HT-29 (cell line): ENCODE measurements at regions not wholly inside any gene's neighbourhood (a gene's known extent, or its start where the extent isn't known, plus 50 kb on each side); places are given as distances from the start of the nearest gene placed in this dataset.
"Not testable (repeated sequence)": the region's sequence is repeated elsewhere in the genome, so short reads cannot be mapped to it uniquely, and the experiment has no call there.

Source experiments
- DNase-seq: peaks from one replicate; pipeline ENCODE4 v3.0.0-alpha.2; 2015; ENCODE audit warnings: low spot score

GRCh38 chr9:87405677-87406542 is 91.8 kb upstream of the DAPK1 start:
- no peak for DNase-seq

GRCh38 chr9:87406543-87407166 is 91.0 kb upstream of the DAPK1 start:
- DNase-seq: peak; percentile 68

DNA sequence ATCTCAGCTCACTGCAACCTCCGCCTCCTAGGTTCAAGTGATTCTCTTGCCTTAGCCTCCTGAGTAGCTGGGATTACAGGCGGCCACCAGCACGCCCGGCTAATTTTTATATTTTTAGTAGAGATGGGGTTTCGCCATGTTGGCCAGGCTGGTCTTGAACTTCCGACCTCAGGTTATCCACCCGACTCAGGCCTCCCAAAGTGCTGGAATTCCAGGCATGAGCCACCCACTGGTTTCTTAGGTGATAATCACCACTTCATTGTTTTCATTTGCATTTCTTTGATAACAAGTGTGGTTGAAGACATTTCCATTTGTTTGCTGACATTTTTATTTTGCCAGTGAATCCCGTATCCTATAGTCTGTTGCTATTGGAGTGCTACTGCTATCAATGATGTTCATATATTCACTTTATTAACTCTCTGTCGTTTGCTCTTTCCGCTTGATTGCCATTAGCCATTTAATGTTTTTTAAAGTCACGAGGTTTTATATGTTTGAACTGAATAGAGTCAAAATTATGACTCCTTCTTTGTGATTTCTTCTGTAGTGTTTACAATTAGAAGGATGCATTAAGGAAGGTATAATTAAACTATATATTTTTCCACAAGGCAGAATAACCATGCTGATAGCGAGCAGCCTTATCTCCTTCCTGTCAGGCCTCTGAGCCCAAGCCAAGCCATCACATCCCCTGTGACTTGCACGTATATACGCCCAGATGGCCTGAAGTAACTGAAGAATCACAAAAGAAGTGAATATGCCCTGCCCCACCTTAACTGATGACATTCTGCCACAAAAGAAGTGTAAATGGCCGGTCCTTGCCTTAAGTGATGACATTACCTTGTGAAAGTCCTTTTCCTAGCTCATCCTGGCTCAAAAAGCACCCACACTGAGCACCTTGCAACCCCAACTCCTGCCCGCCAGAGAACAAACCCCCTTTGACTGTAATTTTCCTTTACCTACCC is 87.3 kb upstream of the DAPK1 start:
- not testable (repeated sequence) for DNase-seq

DNA sequence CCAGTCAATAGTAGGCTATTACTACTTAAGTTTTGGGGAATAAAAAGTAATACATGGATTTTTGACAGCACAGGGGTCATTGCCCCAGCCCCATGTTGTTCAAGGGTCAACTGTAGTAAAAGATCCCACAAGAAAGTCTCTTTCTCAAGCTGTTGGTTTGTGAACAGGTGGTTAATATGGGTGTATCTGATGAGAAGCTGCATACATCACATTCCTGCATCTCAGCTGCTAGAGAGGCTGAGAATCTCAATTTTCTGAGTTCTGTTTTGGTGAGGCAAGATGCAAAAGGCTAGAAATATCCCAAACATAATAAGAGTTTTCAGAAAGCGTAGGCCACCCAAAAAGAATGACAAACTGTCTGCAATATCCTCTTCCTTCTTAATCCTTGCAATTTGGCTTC is 76.8 kb upstream of the DAPK1 start:
- no peak for DNase-seq

GRCh38 chr9:87421734-87422133 is 75.9 kb upstream of the DAPK1 start:
- DNase-seq: no peak

GRCh38 chr9:87422999-87423398 is 74.7 kb upstream of the DAPK1 start:
- peak; percentile 51 for DNase-seq

- not testable (repeated sequence) for DNase-seq
These were observed 73.8 kb upstream of the DAPK1 start for GRCh38 chr9:87423885-87424284.

GRCh38 chr9:87425202-87425601 is 72.5 kb upstream of the DAPK1 start:
- DNase-seq: no peak

DNA sequence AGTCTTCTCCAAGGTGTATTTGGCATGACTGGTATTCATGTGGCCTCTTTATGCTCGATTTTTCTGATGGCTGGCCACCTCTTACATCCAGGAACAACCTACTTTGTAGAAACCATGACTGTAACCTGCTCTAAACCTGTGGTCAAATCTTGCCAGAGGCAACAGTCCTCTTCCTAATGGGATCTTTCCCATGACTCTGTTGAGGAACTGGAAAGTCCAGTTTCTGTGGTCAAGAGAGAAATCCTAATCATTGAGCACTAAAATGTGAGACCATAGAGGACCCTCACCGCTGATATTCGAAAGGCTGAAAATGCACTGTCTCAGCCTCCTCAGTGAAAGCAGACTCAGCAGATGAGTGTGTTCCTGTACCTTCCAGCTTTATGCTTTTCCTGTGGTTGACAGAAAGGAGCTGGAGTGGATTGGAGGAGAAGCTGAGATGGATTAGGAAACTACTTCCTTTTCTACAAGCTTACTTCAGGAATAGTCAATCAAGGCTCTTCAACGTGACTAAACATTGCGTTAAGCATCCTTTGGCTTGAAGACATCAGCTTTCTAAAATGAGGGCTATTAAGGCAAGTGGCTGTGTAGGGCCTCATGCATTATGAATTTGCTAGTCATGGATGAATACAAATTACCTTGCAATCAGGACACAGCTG is 69.7 kb upstream of the DAPK1 start:
- peak; percentile 64 for DNase-seq

- DNase-seq: peak; percentile 39
These were observed 69.0 kb upstream of the DAPK1 start for GRCh38 chr9:87428659-87429058.

GRCh38 chr9:87431837-87432236 is 65.8 kb upstream of the DAPK1 start:
- no peak for DNase-seq

DNA sequence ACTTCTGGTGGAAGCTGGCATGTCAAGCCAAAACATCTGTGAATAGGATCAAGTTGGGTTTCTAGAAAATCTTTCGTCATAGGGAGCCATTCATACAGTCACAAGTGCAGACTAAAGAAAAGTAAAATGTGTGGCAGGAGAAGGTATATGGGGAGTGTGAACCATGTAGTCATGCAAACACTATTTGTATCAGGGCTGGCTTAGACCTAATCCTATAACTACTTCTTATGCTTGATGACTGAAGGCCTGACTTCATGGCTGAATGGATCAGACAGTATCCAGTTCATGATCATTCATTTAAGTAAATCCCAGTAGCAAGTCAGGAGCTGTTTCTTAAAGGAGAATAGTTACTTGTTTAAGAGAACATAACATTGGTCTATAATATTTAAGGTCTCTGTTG is 63.8 kb upstream of the DAPK1 start:
- DNase-seq: no peak

GRCh38 chr9:87434366-87434765 is 63.3 kb upstream of the DAPK1 start:
- DNase-seq: no peak

DNA sequence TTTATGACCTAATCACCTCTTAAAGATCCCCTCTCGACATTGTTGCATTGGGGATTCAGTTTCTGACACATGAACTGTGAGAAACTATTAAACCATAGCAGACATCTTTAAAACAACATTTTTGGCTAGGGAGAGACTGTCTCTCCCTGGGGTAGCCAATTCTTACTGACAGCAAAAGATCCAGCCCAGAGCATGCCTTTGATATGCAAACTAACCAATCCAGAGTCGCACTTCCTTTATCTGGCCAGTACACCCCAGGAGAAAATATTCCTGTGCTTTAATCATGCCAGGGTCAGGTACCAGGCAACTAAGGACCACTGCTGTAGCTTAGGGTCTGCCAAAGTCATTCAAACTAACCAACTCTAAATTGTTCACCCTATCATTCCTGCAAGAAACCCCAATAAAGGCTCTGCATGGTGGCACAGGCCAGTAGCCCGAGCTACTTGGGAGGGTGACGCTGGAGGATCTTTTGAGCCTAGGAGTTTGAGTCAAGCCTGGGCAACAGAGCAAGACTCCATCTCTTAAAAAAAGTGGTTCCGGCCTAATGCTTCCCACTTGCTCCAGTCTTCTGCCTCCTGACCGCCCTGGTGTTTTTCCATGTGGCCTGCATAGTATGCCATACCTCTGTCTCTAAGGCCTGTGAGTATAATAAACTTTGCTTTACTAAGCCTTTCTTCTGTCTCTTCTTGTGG is 62.3 kb upstream of the DAPK1 start:
- DNase-seq: no peak

DNA sequence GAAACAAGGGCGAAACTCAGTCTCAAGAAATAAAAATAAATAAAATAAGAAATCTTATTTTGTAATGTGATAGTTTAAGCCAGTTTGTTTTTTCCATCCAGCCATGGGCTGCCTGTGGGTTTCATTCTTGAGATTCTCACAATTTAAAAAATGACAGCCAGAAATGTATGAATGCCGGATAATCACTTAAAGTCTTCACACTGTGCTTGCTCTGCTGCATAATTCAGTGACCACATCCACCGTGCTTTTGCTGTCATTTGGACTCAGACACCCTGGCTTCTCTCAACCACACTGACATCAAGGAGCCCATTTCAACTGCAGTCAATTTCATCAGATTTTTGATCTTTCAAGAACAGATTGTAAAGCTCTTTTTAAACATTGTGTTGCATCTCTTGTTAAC is 61.0 kb upstream of the DAPK1 start:
- no peak for DNase-seq

DNA sequence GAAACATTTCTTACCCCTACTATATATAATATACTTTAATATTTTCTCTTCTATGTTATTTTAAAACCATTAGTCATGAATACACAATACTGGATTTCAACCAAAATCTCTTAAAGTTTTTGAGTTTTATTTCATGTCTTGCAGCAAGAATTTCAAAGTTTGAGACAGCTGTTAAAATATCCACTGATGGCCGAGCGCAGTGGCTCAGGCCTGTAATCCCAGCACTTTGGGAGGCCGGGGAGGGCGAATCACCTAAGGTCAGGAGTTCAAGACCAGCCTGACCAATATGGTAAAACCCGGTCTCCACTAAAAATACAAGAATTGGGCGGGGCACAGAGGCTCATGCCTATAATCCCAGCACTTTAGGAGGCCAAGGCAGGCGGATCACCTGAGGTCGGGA is 59.7 kb upstream of the DAPK1 start:
- DNase-seq: no peak

DNA sequence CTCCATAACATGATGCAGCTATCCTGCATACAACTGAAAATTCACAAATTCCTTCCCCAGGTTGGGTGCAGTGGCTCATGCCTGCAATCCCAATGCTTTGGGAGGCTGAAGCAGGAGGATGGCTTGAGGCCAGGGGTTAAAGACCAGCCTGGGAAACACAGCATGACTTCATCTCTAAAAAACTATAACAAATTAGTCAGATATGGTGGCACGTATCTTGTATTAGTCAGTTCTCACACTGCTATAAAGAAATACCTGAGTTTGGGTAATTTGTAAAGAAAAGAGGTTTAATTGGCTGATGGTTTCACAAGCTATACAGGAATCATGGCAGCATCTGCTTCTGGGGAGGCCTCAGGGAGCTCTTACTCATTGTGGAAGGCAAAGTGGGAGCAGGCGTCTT is 56.4 kb upstream of the DAPK1 start:
- no peak for DNase-seq

- no peak for DNase-seq
These were observed 55.2 kb upstream of the DAPK1 start for GRCh38 chr9:87442451-87442850.

- no peak for DNase-seq
These were observed 54.7 kb upstream of the DAPK1 start for GRCh38 chr9:87443006-87443405.

- no peak for DNase-seq
These were observed 54.2 kb upstream of the DAPK1 start for GRCh38 chr9:87443461-87443860.

DNA sequence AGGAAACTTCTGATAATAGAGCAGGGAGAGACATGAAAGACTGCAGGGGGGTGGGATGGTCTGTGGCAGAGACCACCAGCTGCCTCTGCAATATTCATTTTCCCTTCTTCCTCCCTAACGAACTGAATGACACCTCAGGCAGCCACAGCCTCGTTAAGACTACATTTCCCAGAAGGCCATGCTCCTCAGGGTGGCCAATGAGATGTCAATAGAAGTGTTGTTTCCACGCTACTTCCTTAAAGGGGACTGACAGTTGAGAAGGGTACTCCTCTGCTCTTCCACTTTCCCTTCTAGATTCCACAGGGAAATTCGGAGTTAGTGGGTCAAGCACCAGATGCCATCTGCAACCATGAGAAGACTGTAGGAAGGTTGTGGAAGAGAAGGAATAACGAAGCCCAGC is 52.0 kb upstream of the DAPK1 start:
- DNase-seq: peak; percentile 66
